Effector memory CD4-positive, alpha-beta T cell (primary cell): ENCODE measurements at regions not wholly inside any gene's neighbourhood (a gene's known extent, or its start where the extent isn't known, plus 50 kb on each side); places are given as distances from the start of the nearest gene placed in this dataset.
"Not testable (repeated sequence)": the region's sequence is repeated elsewhere in the genome, so short reads cannot be mapped to it uniquely, and the experiment has no call there.

Source experiments
- DNase-seq, 3 donors: peaks; one replicate each; pipeline ENCODE4 v3.0.0-alpha.2; 2020
- H3K27ac ChIP-seq: 2 replicates; pipeline ENCODE4 v1.7.0; 2013; ENCODE audit warnings: mild to moderate bottlenecking, low read length, moderate library complexity; ENCODE audit not compliant: insufficient read depth, poor library complexity, severe bottlenecking
- H3K27me3 ChIP-seq: replicated peaks from 2 replicates; pipeline ENCODE4 v1.7.0; 2013; ENCODE audit warnings: mild to moderate bottlenecking, low read length; ENCODE audit not compliant: insufficient read depth, control insufficient read depth, poor library complexity, severe bottlenecking
- H3K36me3 ChIP-seq: 2 replicates; pipeline ENCODE4 v1.7.0; 2013; ENCODE audit warnings: mild to moderate bottlenecking, low read length, moderate library complexity; ENCODE audit not compliant: control insufficient read depth, insufficient read depth
- H3K4me1 ChIP-seq: 2 replicates; pipeline ENCODE4 v1.7.0; 2013; ENCODE audit warnings: low read length, mild to moderate bottlenecking; ENCODE audit not compliant: control insufficient read depth, insufficient read depth, poor library complexity, severe bottlenecking
- H3K4me3 ChIP-seq: 2 replicates; pipeline ENCODE4 v1.7.0; 2013; ENCODE audit warnings: low read length, low read depth, mild to moderate bottlenecking; ENCODE audit not compliant: insufficient read depth, poor library complexity, severe bottlenecking
- H3K9me3 ChIP-seq: 2 replicates; pipeline ENCODE4 v1.7.0; 2013; ENCODE audit warnings: mild to moderate bottlenecking, low read length, moderate library complexity; ENCODE audit not compliant: control insufficient read depth

DNA sequence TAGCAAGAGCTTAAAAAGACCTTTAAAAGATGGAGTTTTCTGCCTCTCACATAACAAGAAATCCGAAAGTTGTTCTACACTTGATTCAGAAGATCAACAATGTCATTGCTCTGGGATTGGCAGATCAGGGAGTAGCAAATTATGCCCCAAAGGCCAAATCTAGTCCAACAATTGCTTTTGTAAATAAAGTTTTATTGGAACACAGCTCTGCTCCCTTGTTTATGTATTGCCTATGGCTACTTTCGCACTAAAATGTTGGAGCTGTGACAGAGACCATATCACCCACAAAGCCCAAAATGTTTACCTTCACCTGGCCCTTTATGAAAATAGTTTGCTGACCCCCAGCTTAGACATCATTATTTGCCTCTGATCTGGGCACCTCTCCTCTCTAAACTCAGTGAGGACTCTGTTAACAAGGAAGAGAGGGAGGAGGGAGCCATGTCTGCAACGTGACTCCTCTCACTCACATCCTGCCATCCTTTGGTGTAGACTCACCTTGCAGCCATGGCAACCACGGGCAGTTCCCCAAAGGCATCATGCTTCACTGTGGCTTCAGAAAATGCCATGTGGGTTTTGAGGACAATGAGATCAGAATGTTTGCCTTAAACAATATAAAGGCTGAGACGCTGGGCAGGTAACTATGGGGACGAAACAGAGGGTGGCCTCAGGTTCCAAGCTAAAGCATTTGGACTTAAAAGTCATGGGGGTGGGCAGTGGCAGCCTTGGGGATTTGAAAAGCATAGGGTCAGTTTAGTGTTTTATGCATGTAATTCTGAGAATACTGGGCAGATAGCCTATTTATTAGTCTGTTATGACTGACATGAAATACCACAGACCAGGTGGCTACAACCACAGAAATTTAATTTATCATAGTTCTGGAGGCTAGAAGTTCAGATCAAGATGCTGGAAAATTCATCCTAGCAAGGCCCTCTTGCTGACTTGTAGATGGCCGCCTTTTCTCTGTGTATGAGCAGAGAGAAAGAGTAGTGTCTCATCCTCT, 149.7 kb upstream of the TNFAIP3 start:
- H3K27me3 ChIP-seq = no peaks in the 10 kb centered on the region
- no peaks in the 10 kb centered on the region for H3K36me3 ChIP-seq
- no peaks in the 10 kb centered on the region for H3K9me3 ChIP-seq
- H3K27ac ChIP-seq = peak overlapping the region; percentile 93
- H3K4me1 ChIP-seq = peaks cover 29% of the 10 kb centered on the region
- peak; percentile 81 to 86 (median 82) for DNase-seq
- H3K4me3 ChIP-seq = no peak overlapping the region

DNA sequence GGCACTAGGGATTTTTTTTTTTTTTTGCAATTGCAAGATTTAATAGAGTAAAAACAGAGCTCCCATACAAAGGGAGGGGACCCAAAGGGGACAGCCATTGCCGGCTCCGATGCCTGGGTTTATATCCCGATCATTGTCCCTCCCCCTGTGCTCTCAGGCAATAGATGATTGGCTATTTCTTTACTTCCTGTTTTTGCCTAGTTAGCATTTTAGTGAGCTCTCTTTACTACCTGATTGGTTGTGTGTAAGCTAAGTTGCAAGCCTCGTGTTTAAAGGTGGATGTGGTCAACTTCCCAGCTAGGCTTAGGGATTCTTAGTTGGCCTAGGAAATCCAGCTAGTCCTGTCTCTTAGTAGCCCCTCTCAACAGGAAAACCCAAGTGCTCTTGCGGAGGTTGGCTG, 148.2 kb upstream of the TNFAIP3 start:
- not testable (repeated sequence) for H3K4me3 ChIP-seq, H3K9me3 ChIP-seq, DNase-seq, H3K27ac ChIP-seq, H3K27me3 ChIP-seq, H3K36me3 ChIP-seq
- peaks cover 29% of the 10 kb centered on the region for H3K4me1 ChIP-seq

DNA sequence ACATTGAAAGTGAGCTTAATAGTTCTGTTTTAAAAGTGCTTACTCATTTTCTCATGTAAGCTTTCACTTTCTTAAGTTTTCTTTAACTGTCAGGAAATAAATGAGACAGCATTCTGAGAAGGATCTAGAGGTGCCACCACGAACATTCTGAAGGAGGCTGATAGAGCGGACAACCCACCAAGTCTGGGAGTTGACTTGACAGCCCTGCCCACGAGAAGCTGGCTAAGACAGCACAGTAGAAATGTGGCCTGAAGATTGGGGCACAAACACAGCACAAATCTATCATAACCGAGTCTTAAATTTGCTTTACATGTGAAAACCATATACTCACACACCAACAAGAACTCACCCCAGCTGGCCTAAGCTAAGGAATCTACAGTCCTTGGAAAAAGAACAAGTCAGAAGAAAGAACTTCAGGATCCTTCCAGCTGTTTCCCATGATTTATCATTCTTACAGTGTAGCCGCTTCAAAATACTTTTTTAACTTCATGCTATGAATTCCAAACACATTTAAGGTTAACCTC, 144.2 kb upstream of the TNFAIP3 start:
- no peaks in the 10 kb centered on the region for H3K27me3 ChIP-seq
- no peak overlapping the region for H3K4me3 ChIP-seq
- DNase-seq = no peak
- H3K27ac ChIP-seq = no peak overlapping the region
- H3K4me1 ChIP-seq = peaks cover 6% of the 10 kb centered on the region
- no peaks in the 10 kb centered on the region for H3K9me3 ChIP-seq
- H3K36me3 ChIP-seq = no peaks in the 10 kb centered on the region

DNA sequence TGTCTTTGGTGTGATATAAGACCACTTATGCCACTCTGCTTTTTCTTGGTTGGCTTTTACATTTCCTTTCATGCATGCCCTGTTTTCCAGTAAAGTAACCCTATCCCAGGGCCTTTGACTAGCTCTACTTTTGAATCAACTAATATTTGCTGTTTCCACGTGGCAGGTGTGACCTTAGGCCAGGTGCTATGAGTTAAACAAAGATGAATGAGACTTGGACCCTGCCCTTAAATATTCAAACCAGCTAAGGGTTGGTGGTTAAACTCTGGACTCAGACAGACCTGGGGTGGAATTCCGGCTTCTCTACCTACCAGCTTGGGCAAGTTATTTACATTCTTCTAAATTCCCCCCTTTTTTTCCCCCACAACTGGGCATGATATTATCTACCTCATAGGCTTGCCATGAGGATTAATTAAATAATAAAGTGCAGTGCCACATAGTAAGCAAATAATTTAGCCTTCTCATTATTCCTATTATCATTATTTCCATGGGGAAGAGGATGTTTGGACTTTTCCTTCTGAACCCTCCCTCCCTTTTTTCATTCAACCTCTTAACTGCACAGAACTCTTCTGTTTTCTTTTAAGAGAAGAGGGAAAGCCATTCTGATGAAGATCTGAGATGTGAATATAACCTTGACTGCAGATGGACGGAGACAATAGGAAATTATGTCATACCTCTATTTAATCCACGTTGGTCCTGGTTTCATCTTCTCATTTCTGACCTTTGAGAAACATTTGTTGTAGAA, 143.6 kb upstream of the TNFAIP3 start:
- Histone ChIP-seq H3K27ac (no peak overlapping the region), H3K9me3 (no peaks in the 10 kb centered on the region), H3K36me3 (no peaks in the 10 kb centered on the region), H3K27me3 (no peaks in the 10 kb centered on the region), H3K4me3 (no peak overlapping the region), H3K4me1 (no peaks in the 10 kb centered on the region)
- no peak for DNase-seq

DNA sequence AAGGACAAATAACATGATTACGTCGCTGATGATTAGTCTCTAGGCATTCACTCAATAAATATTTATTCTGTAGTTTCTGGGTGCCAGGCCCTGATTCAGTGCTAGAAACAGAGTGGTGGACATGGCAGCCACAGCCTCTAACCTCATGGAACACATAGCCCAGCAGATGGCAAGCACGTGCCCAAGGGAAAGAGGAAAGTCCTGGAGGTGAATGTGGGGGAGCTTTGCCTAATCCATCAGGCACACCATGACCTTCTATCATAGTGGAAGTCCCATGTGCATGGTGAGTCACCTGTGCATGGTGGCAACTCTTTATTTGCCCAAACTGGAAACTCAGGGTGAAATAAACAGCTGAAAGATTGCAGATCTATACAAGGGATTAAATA, 143.0 kb upstream of the TNFAIP3 start:
- no peaks in the 10 kb centered on the region for H3K27me3 ChIP-seq
- H3K4me1 ChIP-seq = no peaks in the 10 kb centered on the region
- H3K36me3 ChIP-seq = no peaks in the 10 kb centered on the region
- no peak for DNase-seq
- no peak overlapping the region for H3K27ac ChIP-seq
- H3K4me3 ChIP-seq = no peak overlapping the region
- H3K9me3 ChIP-seq = no peaks in the 10 kb centered on the region

DNA sequence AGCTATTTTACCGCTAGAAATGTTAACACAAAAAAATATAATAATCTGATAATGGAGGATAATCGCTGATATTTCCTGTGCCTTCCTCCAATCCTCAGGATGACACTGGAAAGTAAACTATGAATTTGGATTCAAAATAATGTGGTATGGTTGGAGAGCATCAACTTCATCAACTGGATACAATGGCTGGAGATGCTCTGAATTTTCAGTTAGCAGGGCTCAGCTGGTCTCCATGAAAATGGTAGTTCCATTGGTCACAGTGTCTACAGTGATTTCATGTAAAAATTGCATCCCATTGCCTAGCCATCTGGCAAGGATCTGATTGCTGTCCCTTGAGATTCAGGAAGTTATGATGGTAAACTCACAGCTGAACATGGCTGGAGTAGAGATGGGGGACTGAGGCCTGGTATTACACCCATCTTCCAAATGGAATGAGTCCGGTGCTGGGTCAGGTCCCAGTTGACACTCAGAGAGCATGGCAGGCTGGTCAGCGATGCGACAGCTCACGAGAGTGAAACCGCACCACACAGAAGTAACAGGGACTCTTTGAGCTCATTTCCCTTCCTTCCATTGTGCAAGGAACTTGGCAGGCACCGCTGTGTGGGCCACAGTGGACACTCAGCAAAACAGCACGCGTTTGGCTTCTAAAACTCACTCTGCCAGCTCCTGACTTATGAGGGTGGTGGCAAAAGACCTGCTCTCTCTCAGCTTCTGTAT, 142.4 kb upstream of the TNFAIP3 start:
- H3K4me1 ChIP-seq = no peaks in the 10 kb centered on the region

DNA sequence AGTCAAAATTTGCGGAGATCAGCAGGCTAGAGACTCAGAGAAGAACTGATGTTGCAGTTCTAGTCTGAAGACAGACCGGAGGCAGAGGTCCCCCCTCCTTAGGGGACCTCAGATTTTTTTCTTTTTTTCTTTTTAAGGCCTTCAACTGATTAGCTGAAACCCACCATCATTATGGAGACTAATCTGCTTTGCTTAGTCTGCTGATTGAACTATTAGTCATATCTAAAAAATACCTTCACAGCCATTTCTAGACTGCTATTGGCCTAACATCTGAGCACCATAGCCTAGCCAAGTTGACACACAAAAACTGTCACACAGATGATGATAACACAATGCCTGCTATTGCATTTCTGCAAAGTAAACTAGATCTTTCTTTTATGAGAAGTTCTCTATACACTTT, 141.1 kb upstream of the TNFAIP3 start:
- no peak overlapping the region for H3K27ac ChIP-seq
- H3K9me3 ChIP-seq = no peaks in the 10 kb centered on the region
- H3K4me3 ChIP-seq = no peak overlapping the region
- H3K4me1 ChIP-seq = no peaks in the 10 kb centered on the region
- no peaks in the 10 kb centered on the region for H3K36me3 ChIP-seq
- DNase-seq = no peak
- no peaks in the 10 kb centered on the region for H3K27me3 ChIP-seq

More for the DNA sequence above, 142.4 kb upstream of the TNFAIP3 start:
- no peak for DNase-seq
- Histone ChIP-seq H3K9me3 (no peaks in the 10 kb centered on the region), H3K4me3 (no peak overlapping the region), H3K36me3 (no peaks in the 10 kb centered on the region), H3K27me3 (no peaks in the 10 kb centered on the region), H3K27ac (no peak overlapping the region)

DNA sequence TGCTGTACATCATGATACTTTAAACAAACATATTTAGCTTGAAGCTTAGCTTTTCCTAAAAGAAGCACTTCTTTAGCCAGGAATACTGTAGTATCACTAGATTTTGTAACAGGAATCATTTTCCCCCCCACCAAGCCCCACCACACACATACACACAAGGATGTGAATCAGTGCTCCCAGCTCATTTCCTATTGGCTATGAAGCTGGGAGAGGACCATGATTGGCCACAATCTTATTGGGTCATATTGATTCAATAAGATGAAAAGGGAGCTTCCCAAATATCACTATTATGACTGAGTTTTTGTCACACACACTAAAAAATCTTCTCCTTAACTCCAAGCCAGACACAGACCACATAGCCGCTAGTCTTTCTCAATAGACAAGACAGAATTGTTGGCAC, 140.5 kb upstream of the TNFAIP3 start:
- Histone ChIP-seq H3K4me1 (no peaks in the 10 kb centered on the region), H3K27ac (no peak overlapping the region), H3K27me3 (no peaks in the 10 kb centered on the region), H3K36me3 (no peaks in the 10 kb centered on the region), H3K9me3 (no peaks in the 10 kb centered on the region), H3K4me3 (no peak overlapping the region)
- no peak for DNase-seq

DNA sequence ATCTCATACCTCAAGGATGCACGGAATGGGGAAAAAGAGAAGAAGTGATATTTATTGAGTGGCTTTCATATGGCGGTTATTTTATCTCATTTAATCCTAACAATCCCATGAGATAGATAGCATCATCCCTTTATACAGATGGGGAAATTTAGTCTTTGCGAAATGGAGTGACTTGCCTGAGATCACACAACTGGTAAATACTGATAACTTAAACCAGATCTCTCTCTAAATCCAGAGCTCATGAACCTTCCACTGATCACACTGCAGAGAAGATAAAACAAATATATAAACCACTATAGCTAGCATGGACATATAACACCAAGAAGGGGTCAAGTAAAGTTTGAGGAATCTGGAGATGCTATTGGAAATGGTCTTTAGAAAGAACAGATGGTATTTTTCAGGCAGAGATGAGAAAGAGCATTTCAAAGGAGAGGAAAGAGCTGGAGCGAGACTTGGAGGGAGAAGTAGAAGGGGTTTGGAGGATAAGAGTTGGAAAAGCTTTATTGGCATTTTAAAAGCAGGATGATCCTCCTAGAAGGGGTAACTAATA, 139.8 kb upstream of the TNFAIP3 start:
- H3K27ac ChIP-seq = no peak overlapping the region
- H3K36me3 ChIP-seq = no peaks in the 10 kb centered on the region
- H3K4me1 ChIP-seq = no peaks in the 10 kb centered on the region
- no peaks in the 10 kb centered on the region for H3K27me3 ChIP-seq
- no peaks in the 10 kb centered on the region for H3K9me3 ChIP-seq
- no peak for DNase-seq
- H3K4me3 ChIP-seq = no peak overlapping the region
